GM19463 (cell line): ENCODE measurements at regions not wholly inside any gene's neighbourhood (a gene's known extent, or its start where the extent isn't known, plus 50 kb on each side); places are given as distances from the start of the nearest gene placed in this dataset.
A peak's percentile ranks its signal among the peaks of the same experiment; 100 is the strongest.
"Not testable (repeated sequence)": the region's sequence is repeated elsewhere in the genome, so short reads cannot be mapped to it uniquely, and the experiment has no call there.

Source experiments
- ATAC-seq: cut with Tn5 transposase; IDR thresholded peaks from one replicate; pipeline ENCODE4 v1.9.1; 2021; ENCODE audit warnings: mild to moderate bottlenecking, moderate library complexity; ENCODE audit not compliant: unreplicated experiment

- ATAC-seq: no peak
Observed at GRCh38 chr2:14967729-14968128, 335.2 kb downstream of the LRATD1 start.

GRCh38 chr2:14975381-14975780 is 342.9 kb downstream of the LRATD1 start:
- no peak for ATAC-seq

- ATAC-seq: no peak
Observed at GRCh38 chr2:14977021-14977420, 344.5 kb downstream of the LRATD1 start.

GRCh38 chr2:14978845-14979244 is 346.3 kb downstream of the LRATD1 start:
- ATAC-seq: no peak

- ATAC-seq: no peak
Observed at GRCh38 chr2:14982790-14983189, 350.3 kb downstream of the LRATD1 start.

- ATAC-seq: no peak
Observed at GRCh38 chr2:14988600-14988999, 356.1 kb downstream of the LRATD1 start.

- no peak for ATAC-seq
Observed at GRCh38 chr2:14991723-14992122, 359.2 kb downstream of the LRATD1 start.

GRCh38 chr2:14994721-14995120 is 362.2 kb downstream of the LRATD1 start:
- no peak for ATAC-seq

- ATAC-seq: no peak
Observed at GRCh38 chr2:14996351-14997014, 364.0 kb downstream of the LRATD1 start.

GRCh38 chr2:14998546-14998945 is 366.0 kb downstream of the LRATD1 start:
- no peak for ATAC-seq

- ATAC-seq: no peak
Observed at GRCh38 chr2:14999114-14999661, 366.7 kb downstream of the LRATD1 start.

- ATAC-seq: not testable (repeated sequence)
Observed at GRCh38 chr2:15002519-15002918, 370.0 kb downstream of the LRATD1 start.

- no peak for ATAC-seq
Observed at GRCh38 chr2:15006667-15007066, 374.1 kb downstream of the LRATD1 start.

GRCh38 chr2:15009681-15010080 is 377.2 kb downstream of the LRATD1 start:
- ATAC-seq: no peak

GRCh38 chr2:15010346-15010745 is 377.8 kb downstream of the LRATD1 start:
- no peak for ATAC-seq

- ATAC-seq: no peak
Observed at GRCh38 chr2:15018814-15019213, 386.3 kb downstream of the LRATD1 start.

- ATAC-seq: no peak
Observed at GRCh38 chr2:15023221-15023620, 390.7 kb downstream of the LRATD1 start.

- no peak for ATAC-seq
Observed at GRCh38 chr2:15028406-15028805, 395.9 kb downstream of the LRATD1 start.

- peak; percentile 94 for ATAC-seq
Observed at GRCh38 chr2:15031745-15032240, 399.3 kb downstream of the LRATD1 start.

GRCh38 chr2:15034246-15034645 is 401.7 kb downstream of the LRATD1 start:
- no peak for ATAC-seq

- ATAC-seq: no peak
Observed at GRCh38 chr2:15034860-15035259, 402.3 kb downstream of the LRATD1 start.
